Adrenal gland (tissue), 9 donors: ENCODE measurements at regions not wholly inside any gene's neighbourhood (a gene's known extent, or its start where the extent isn't known, plus 50 kb on each side); places are given as distances from the start of the nearest gene placed in this dataset.

Experiments
- DNase-seq, 7 donors: peaks; one replicate each; pipeline ENCODE4 v3.0.0-alpha.2; 2019 to 2020
- H3K27ac ChIP-seq, 5 donors: fragments of 200-600 bp; sonication (generic) in 4 of 5; 1 replicate in 3 of 5; 2 replicates in 2 of 5; pipeline versions ENCODE4 v1.5.1 to v1.8.0; 2016 to 2020; ENCODE audit warnings: mild to moderate bottlenecking in 1 of 5
- H3K27me3 ChIP-seq: fragments of 200-600 bp; 2 replicates; pipeline ENCODE4 v1.8.0; 2021
- H3K36me3 ChIP-seq, 2 donors: fragments of 200-600 bp; replicated peaks in 1 of 2; 1 replicate in 1 of 2; 2 replicates in 1 of 2; pipeline versions ENCODE4 v1.5.1 to v1.8.0; 2018 to 2022
- H3K4me1 ChIP-seq, 2 donors: fragments of 200-600 bp; replicated peaks in 1 of 2; 1 replicate in 1 of 2; 2 replicates in 1 of 2; pipeline versions ENCODE4 v1.5.1 to v1.8.0; 2018 to 2021
- H3K4me3 ChIP-seq, 4 donors: fragments of 200-600 bp; sonication (generic) in 3 of 4; one replicate each; pipeline ENCODE4 v1.5.1; 2016 to 2018
- H3K9me3 ChIP-seq, 3 donors: fragments of 200-600 bp; sonication (generic) in 1 of 3; replicated peaks in 1 of 3; 1 replicate in 2 of 3; 2 replicates in 1 of 3; pipeline versions ENCODE4 v1.5.1 to v1.8.0; 2016 to 2021
- CTCF ChIP-seq, 6 experiments: fragments of 450-650 bp in 4 of 6; fragments of 200-600 bp in 2 of 6; sonication (generic) in 1 of 6; IDR thresholded peaks; 1 replicate in 5 of 6; 2 replicates in 1 of 6; pipeline versions ENCODE4 v1.5.1 to v1.8.0; 2016 to 2021; ENCODE audit warnings: antibody characterized with exemption in 6 of 6, mild to moderate bottlenecking in 2 of 6, moderate library complexity in 1 of 6
- POLR2A ChIP-seq, 2 donors: fragments of 450-650 bp; IDR thresholded peaks; one replicate each; pipeline ENCODE4 v1.6.1; 2017; ENCODE audit warnings: antibody characterized with exemption in 2 of 2, mild to moderate bottlenecking in 2 of 2, moderate library complexity in 1 of 2
- WGBS, 4 donors: extraction: QIAGEN DNeasy Blood & Tissue Kit in 2 of 4; methylation state at CpG; one replicate each; pipeline versions ENCODE4 v1.1.5 to v1.1.7; 2013 to 2017; 5-methylcytosine and 5-hydroxymethylcytosine counted together
- intact Hi-C, 2 donors: fragments of 100-400 bp; cut with DNase I; formaldehyde crosslinking; loops; one replicate each; pipeline versions ENCODE4 v1.14.1 to v1.15.0; 2022 to 2023
- donor health status: healthy with polysubstance abuse.
- donor health status: Bipolar disorder and iron deficiency.
- donor health status: DM: yes; HTN: yes; CAD: no.
- donor health status: DM: no; HTN: no; CAD: no.
- donor health status: DM: no; HTN: no; CAD: no.

GRCh38 chr5:40321514-40321913 is 358.2 kb upstream of the PTGER4 start:
- Histone ChIP-seq H3K27me3 (no peaks in the 10 kb centered on the region), H3K27ac (no peak overlapping the region), H3K36me3 (no peaks in the 10 kb centered on the region), H3K9me3 (no peaks in the 10 kb centered on the region), H3K4me1 (peaks cover 0 to 4% of the 10 kb centered on the region in 2 donors), H3K4me3 (no peak overlapping the region)
- TF ChIP-seq CTCF (IDR thresholded peaks at IDR 0.05) (no peak), POLR2A (IDR thresholded peaks at IDR 0.05) (no peak)
- DNase-seq, result no peak
- intact Hi-C loops, result no loop called here

GRCh38 chr5:40318395-40318794 is 361.3 kb upstream of the PTGER4 start:
- H3K27ac ChIP-seq, result no peak overlapping the region
- TF ChIP-seq CTCF (IDR thresholded peaks at IDR 0.05) (no peak), POLR2A (IDR thresholded peaks at IDR 0.05) (no peak)
- intact Hi-C loops, result no loop called here
- no peak overlapping the region for H3K4me3 ChIP-seq
- H3K36me3 ChIP-seq, result no peaks in the 10 kb centered on the region
- DNase-seq, result no peak
- H3K4me1 ChIP-seq, result no peaks in the 10 kb centered on the region
- no peaks in the 10 kb centered on the region for H3K9me3 ChIP-seq
- no peaks in the 10 kb centered on the region for H3K27me3 ChIP-seq

- H3K4me3 ChIP-seq, result no peak overlapping the region
- WGBS, 4 donors, result 66 to 80% (median 72%) methylated on average over 3 of the region's 3 CpGs
- intact Hi-C loops, result no loop called here
Measured at GRCh38 chr5:40317023-40317422, 362.7 kb upstream of the PTGER4 start.

GRCh38 chr5:40315126-40315525 is 364.6 kb upstream of the PTGER4 start:
- WGBS, 4 donors, result 39 to 58% (median 41%) methylated on average over 1 of the region's 1 CpG
- H3K36me3 ChIP-seq, result no peaks in the 10 kb centered on the region
- H3K9me3 ChIP-seq, result no peaks in the 10 kb centered on the region
- DNase-seq, result no peak
- intact Hi-C loops, result no loop called here
- no peak overlapping the region for H3K27ac ChIP-seq
- no peaks in the 10 kb centered on the region for H3K4me1 ChIP-seq
- TF ChIP-seq POLR2A (IDR thresholded peaks at IDR 0.05) (no peak), CTCF (IDR thresholded peaks at IDR 0.05) (no peak)
- no peak overlapping the region for H3K4me3 ChIP-seq
- H3K27me3 ChIP-seq, result no peaks in the 10 kb centered on the region

More at GRCh38 chr5:40317023-40317422, 362.7 kb upstream of the PTGER4 start:
- Histone ChIP-seq H3K27me3 (no peaks in the 10 kb centered on the region), H3K4me1 (no peaks in the 10 kb centered on the region), H3K27ac (no peak overlapping the region), H3K36me3 (no peaks in the 10 kb centered on the region), H3K9me3 (no peaks in the 10 kb centered on the region)
- DNase-seq, result no peak
- no peak for TF ChIP-seq CTCF (IDR thresholded peaks at IDR 0.05)
- no peak for TF ChIP-seq POLR2A (IDR thresholded peaks at IDR 0.05)
